ENCODE measurements at regions not wholly inside any gene's neighbourhood (a gene's known extent, or its start where the extent isn't known, plus 50 kb on each side); places are given as distances from the start of the nearest gene placed in this dataset.

DNA sequence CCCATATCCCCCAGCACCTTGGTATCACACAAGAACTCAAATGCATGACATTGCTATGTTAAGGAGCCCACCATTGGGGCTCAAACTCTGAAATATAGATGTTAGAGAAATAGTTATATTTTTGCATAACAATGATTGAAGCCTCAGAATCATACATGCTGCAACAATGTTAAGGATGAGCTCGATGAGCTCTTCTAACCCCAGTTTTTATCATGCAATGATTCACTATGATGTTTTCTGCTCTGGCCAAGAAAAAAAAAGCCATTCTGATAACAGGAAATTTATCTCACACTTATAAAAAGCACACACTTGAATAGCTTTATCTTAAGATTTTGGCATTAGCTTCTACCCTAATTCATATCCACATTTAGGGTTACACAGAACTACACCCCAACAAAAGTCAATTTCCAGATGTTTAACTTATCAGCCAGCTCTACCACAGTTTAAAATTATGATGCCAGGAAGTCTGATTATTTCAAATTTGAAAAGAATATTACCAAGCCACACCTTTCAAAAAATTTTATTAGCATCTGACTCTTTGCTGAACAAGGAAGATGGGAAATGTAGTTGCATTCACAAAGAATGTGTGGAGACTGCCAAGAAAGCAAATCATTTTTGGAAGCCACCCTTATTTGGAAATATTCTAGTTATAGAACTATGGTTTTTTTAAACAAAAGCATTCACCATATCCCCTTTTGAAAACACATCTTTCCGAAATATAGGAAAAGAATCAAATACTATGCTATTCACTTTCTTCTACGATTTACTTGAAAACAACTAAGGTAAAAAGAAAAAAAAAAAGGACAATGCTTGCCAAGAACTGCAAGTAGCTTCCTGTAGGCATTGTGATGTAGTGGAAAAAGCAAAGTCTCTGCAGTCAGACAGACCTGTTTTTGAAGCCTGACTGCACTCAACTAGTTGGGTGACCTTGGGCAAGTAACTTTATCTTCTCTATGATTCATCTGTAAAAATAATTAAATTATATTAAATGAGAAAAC is 100.8 kb upstream of the PLS3 start:
- ChIA-PET CTCF (interaction anchor here (1.0 kb wide), 1 partner anchor 44 kb away, joined by 3 read pairs; no protein-coding TSS in a partner anchor), POLR2A (interaction anchor here (0.7 kb wide), 1 partner anchor 155 kb away, joined by 3 read pairs; no protein-coding TSS in a partner anchor)
- peak; percentile 2 for DNase-seq (ENCODE audit: low read depth)
- TF ChIP-seq CTCF (IDR thresholded peaks at IDR 0.05; ENCODE audit: insufficient read depth, low read depth, low read length), result no peak
- H3K36me3 ChIP-seq (ENCODE audit: control insufficient read depth, insufficient read depth, low read length), result no peaks in the 10 kb centered on the region
- H3K4me3 ChIP-seq (ENCODE audit: low read depth, low read length), result no peak overlapping the region
- H3K27me3 ChIP-seq (ENCODE audit: control insufficient read depth, insufficient read depth, low read length), result no peaks in the 10 kb centered on the region

DNA sequence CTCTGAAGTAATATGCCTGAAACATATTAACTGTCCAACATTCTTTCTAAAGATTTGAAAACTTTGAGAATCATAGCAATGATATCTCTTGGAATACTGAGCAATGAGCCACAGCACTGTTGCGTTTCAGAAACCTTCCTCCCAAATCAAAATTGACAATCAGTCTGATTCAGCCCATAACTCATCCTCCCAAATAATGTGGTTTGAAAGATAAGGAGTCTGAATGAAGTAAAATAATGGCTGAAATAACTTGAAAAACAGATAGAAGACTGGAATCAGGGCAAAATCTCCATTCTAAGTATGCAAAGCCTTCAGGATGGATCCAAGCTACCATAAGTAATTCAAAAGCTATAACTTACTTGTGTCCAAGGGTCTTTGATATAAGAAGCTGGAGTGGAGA is 98.6 kb upstream of the PLS3 start:
- no peak overlapping the region for H3K4me3 ChIP-seq (ENCODE audit: low read depth, low read length)
- DNase-seq (ENCODE audit: low read depth), result no peak
- CTCF ChIA-PET, result no interaction called here
- POLR2A ChIA-PET, result no interaction called here
- no peak for TF ChIP-seq CTCF (IDR thresholded peaks at IDR 0.05; ENCODE audit: insufficient read depth, low read depth, low read length)
- no peaks in the 10 kb centered on the region for H3K27me3 ChIP-seq (ENCODE audit: control insufficient read depth, insufficient read depth, low read length)
- H3K36me3 ChIP-seq (ENCODE audit: control insufficient read depth, insufficient read depth, low read length), result no peaks in the 10 kb centered on the region

DNA sequence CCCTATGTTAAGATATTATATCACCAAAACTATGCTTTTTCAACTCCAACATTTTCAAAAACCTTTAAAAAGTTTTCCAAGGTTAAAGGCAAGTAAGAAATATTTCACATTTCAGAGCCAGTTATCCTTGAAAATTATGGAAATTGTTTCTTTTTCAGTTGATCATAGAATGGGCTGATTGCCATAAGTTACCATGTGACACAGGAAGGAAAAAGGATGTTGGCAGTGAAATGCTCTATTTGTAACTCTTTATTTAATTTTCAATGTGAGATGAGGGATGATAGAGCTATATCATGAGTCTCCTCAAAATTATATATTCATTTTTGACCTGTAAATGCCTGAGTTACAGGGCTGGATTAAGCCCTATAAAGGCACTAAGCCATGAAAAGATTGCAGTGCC is 93.0 kb upstream of the PLS3 start:
- Histone ChIP-seq H3K27me3 (ENCODE audit: control insufficient read depth, insufficient read depth, low read length) (no peaks in the 10 kb centered on the region), H3K36me3 (ENCODE audit: control insufficient read depth, insufficient read depth, low read length) (no peaks in the 10 kb centered on the region), H3K4me3 (ENCODE audit: low read depth, low read length) (no peak overlapping the region)
- no peak for TF ChIP-seq CTCF (IDR thresholded peaks at IDR 0.05; ENCODE audit: insufficient read depth, low read depth, low read length)
- POLR2A ChIA-PET, result no interaction called here
- DNase-seq (ENCODE audit: low read depth), result no peak
- CTCF ChIA-PET, result interaction anchor here (1.9 kb wide), 1 partner anchor 17 kb away, joined by 4 read pairs; no protein-coding TSS in a partner anchor

DNA sequence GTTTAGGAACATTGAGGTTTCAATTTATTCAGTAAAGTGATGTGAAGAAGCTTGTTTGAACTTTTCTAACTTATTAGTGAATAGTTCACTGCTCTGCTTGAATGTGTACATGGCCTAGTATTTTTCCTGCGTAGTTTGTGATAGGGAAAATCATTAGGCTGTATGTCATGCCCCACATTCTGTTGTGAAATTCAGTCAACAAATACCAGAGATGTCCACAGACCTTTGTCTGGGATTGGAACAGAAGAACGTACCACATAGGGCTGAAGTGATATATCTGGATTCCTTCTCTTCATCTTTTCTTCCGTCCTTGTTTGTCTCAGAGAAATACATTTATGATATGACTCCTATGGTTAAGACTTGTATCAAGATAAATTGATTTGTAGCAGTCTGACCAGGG is 88.8 kb upstream of the PLS3 start:
- Histone ChIP-seq H3K27me3 (ENCODE audit: control insufficient read depth, insufficient read depth, low read length) (no peaks in the 10 kb centered on the region), H3K36me3 (ENCODE audit: control insufficient read depth, insufficient read depth, low read length) (no peaks in the 10 kb centered on the region), H3K4me3 (ENCODE audit: low read depth, low read length) (no peak overlapping the region)
- POLR2A ChIA-PET, result no interaction called here
- CTCF ChIA-PET, result no interaction called here
- TF ChIP-seq CTCF (IDR thresholded peaks at IDR 0.05; ENCODE audit: insufficient read depth, low read depth, low read length), result no peak
- DNase-seq (ENCODE audit: low read depth), result no peak

- Histone ChIP-seq H3K4me3 (ENCODE audit: low read depth, low read length) (no peak overlapping the region), H3K36me3 (ENCODE audit: control insufficient read depth, insufficient read depth, low read length) (no peaks in the 10 kb centered on the region), H3K27me3 (ENCODE audit: control insufficient read depth, insufficient read depth, low read length) (no peaks in the 10 kb centered on the region)
- no peak for DNase-seq (ENCODE audit: low read depth)
- ChIA-PET POLR2A (no interaction called here), CTCF (no interaction called here)
- TF ChIP-seq CTCF (IDR thresholded peaks at IDR 0.05; ENCODE audit: insufficient read depth, low read depth, low read length), result no peak
Observed at GRCh38 chrX:115486510-115486909, 74.5 kb upstream of the PLS3 start.
